ENCODE measurements at regions not wholly inside any gene's neighbourhood (a gene's known extent, or its start where the extent isn't known, plus 50 kb on each side); places are given as distances from the start of the nearest gene placed in this dataset.

- TF ChIP-seq ZNF837 (tag by site-specific recombination; IDR thresholded peaks at IDR 0.05) (no peak), ZNF560 (tag by site-specific recombination; IDR thresholded peaks at IDR 0.05; ENCODE audit: borderline replicate concordance) (no peak), ZNF140 (tag by site-specific recombination; IDR thresholded peaks at IDR 0.05) (peak; percentile 53; the same call in 1 of the 2 replicates), ZNF274 (IDR thresholded peaks at IDR 0.05; ENCODE audit: low read length) (no peak), ZNF274 (tag by site-specific recombination; IDR thresholded peaks at IDR 0.05; ENCODE audit: borderline replicate concordance) (no peak), ZIC2 (tag by site-specific recombination; IDR thresholded peaks at IDR 0.05) (peak; percentile 99), ZNF501 (tag by site-specific recombination; IDR thresholded peaks at IDR 0.05) (0 out of 2 replicates have a peak, but pooled peaks have one; percentile 58), ZBTB17 (tag by site-specific recombination; IDR thresholded peaks at IDR 0.05) (peak; percentile 74; the same call in 1 of the 2 replicates), OSR2 (tag by site-specific recombination; IDR thresholded peaks at IDR 0.05) (peak; percentile 44; the same call in 1 of the 2 replicates), GLIS1 (tag by site-specific recombination; IDR thresholded peaks at IDR 0.05) (peak; percentile 97), MYNN (tag by site-specific recombination; IDR thresholded peaks at IDR 0.05; ENCODE audit: borderline replicate concordance) (no peak), PATZ1 (tag by site-specific recombination; IDR thresholded peaks at IDR 0.05) (peak; percentile 100), SP3 (tag by site-specific recombination; IDR thresholded peaks at IDR 0.05) (peak; percentile 75), ZFHX2 (tag by site-specific recombination; conservative IDR thresholded peaks at IDR 0.05) (peak; percentile 93), ZNF324 (tag by site-specific recombination; IDR thresholded peaks at IDR 0.05) (no peak), ZNF2 (tag by site-specific recombination; IDR thresholded peaks at IDR 0.05) (no peak), ZNF10 (tag by site-specific recombination; IDR thresholded peaks at IDR 0.05) (no peak; the same call in 1 of the 2 replicates), ZNF544 (tag by site-specific recombination; IDR thresholded peaks at IDR 0.05) (no peak), ZNF146 (tag by site-specific recombination; IDR thresholded peaks at IDR 0.05) (no peak; the same call in 1 of the 2 replicates), ZNF423 (tag by site-specific recombination; IDR thresholded peaks at IDR 0.05) (peak; percentile 75), ELK4 (IDR thresholded peaks at IDR 0.05; ENCODE audit: borderline replicate concordance, low read depth, low read length) (no peak), MZF1 (tag by site-specific recombination; IDR thresholded peaks at IDR 0.05; ENCODE audit: borderline replicate concordance) (peak; percentile 73), ZNF521 (tag by site-specific recombination; IDR thresholded peaks at IDR 0.05) (no peak), ZNF37A (tag by site-specific recombination; IDR thresholded peaks at IDR 0.05) (no peak)
- TF ChIP-seq, protein P1, sequence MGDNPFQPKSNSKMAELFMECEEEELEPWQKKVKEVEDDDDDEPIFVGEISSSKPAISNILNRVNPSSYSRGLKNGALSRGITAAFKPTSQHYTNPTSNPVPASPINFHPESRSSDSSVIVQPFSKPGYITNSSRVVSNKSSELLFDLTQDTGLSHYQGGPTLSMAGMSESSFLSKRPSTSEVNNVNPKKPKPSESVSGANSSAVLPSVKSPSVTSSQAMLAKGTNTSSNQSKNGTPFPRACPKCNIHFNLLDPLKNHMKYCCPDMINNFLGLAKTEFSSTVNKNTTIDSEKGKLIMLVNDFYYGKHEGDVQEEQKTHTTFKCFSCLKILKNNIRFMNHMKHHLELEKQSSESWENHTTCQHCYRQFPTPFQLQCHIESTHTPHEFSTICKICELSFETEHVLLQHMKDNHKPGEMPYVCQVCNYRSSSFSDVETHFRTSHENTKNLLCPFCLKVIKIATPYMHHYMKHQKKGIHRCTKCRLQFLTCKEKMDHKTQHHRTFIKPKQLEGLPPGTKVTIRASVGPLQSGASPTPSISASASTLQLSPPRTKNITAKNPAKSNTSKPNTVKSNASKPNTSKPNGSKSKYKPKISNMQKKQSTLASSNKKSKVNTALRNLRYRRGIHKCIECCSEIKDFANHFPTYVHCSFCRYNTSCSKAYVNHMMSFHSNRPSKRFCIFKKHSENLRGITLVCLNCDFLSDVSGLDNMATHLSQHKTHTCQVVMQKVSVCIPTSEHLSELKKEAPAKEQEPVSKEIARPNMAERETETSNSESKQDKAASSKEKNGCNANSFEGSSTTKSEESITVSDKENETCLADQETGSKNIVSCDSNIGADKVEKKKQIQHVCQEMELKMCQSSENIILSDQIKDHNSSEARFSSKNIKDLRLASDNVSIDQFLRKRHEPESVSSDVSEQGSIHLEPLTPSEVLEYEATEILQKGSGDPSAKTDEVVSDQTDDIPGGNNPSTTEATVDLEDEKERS (tag by site-specific recombination; IDR thresholded peaks at IDR 0.05) = no peak
- TF ChIP-seq, protein P2, sequence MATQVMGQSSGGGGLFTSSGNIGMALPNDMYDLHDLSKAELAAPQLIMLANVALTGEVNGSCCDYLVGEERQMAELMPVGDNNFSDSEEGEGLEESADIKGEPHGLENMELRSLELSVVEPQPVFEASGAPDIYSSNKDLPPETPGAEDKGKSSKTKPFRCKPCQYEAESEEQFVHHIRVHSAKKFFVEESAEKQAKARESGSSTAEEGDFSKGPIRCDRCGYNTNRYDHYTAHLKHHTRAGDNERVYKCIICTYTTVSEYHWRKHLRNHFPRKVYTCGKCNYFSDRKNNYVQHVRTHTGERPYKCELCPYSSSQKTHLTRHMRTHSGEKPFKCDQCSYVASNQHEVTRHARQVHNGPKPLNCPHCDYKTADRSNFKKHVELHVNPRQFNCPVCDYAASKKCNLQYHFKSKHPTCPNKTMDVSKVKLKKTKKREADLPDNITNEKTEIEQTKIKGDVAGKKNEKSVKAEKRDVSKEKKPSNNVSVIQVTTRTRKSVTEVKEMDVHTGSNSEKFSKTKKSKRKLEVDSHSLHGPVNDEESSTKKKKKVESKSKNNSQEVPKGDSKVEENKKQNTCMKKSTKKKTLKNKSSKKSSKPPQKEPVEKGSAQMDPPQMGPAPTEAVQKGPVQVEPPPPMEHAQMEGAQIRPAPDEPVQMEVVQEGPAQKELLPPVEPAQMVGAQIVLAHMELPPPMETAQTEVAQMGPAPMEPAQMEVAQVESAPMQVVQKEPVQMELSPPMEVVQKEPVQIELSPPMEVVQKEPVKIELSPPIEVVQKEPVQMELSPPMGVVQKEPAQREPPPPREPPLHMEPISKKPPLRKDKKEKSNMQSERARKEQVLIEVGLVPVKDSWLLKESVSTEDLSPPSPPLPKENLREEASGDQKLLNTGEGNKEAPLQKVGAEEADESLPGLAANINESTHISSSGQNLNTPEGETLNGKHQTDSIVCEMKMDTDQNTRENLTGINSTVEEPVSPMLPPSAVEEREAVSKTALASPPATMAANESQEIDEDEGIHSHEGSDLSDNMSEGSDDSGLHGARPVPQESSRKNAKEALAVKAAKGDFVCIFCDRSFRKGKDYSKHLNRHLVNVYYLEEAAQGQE (tag by site-specific recombination; IDR thresholded peaks at IDR 0.05) = 0 out of 2 replicates have a peak, but pooled peaks have one; percentile 31
- TF ChIP-seq, protein P3, sequence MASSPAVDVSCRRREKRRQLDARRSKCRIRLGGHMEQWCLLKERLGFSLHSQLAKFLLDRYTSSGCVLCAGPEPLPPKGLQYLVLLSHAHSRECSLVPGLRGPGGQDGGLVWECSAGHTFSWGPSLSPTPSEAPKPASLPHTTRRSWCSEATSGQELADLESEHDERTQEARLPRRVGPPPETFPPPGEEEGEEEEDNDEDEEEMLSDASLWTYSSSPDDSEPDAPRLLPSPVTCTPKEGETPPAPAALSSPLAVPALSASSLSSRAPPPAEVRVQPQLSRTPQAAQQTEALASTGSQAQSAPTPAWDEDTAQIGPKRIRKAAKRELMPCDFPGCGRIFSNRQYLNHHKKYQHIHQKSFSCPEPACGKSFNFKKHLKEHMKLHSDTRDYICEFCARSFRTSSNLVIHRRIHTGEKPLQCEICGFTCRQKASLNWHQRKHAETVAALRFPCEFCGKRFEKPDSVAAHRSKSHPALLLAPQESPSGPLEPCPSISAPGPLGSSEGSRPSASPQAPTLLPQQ (tag by site-specific recombination; IDR thresholded peaks at IDR 0.05) = peak; percentile 95
- TF ChIP-seq, protein P4, sequence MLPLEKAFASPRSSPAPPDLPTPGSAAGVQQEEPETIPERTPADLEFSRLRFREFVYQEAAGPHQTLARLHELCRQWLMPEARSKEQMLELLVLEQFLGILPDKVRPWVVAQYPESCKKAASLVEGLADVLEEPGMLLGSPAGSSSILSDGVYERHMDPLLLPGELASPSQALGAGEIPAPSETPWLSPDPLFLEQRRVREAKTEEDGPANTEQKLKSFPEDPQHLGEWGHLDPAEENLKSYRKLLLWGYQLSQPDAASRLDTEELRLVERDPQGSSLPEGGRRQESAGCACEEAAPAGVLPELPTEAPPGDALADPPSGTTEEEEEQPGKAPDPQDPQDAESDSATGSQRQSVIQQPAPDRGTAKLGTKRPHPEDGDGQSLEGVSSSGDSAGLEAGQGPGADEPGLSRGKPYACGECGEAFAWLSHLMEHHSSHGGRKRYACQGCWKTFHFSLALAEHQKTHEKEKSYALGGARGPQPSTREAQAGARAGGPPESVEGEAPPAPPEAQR (tag by site-specific recombination; IDR thresholded peaks at IDR 0.05) = no peak
Measured at GRCh38 chr13:50123862-50124535, 108.8 kb downstream of the KCNRG start (continued).

All from HEK293 (cell line).